Glutamatergic neuron (in vitro differentiated cells): ENCODE measurements at regions not wholly inside any gene's neighbourhood (a gene's known extent, or its start where the extent isn't known, plus 50 kb on each side); places are given as distances from the start of the nearest gene placed in this dataset.
"Not testable (repeated sequence)": the region's sequence is repeated elsewhere in the genome, so short reads cannot be mapped to it uniquely, and the experiment has no call there.

Experiments
- DNase-seq: peaks from one replicate; pipeline ENCODE4 v3.0.0; 2022
- H3K27ac Mint-ChIP-seq: one replicate; pipeline ENCODE4 v1.8.0; 2020; ENCODE audit warnings: mild to moderate bottlenecking, mixed read lengths, inconsistent platforms; ENCODE audit not compliant: unreplicated experiment
- H3K27me3 Mint-ChIP-seq: one replicate; pipeline ENCODE4 v1.8.0; 2020; ENCODE audit warnings: mild to moderate bottlenecking, moderate library complexity, mixed read lengths, inconsistent platforms; ENCODE audit not compliant: unreplicated experiment
- H3K36me3 Mint-ChIP-seq: one replicate; pipeline ENCODE4 v1.8.0; 2020; ENCODE audit warnings: mild to moderate bottlenecking, mixed read lengths, inconsistent platforms; ENCODE audit not compliant: unreplicated experiment
- H3K4me1 Mint-ChIP-seq: one replicate; pipeline ENCODE4 v1.8.0; 2020; ENCODE audit warnings: mild to moderate bottlenecking, low read depth, mixed read lengths, inconsistent platforms; ENCODE audit not compliant: unreplicated experiment
- H3K4me3 Mint-ChIP-seq: one replicate; pipeline ENCODE4 v1.8.0; 2020; ENCODE audit warnings: mild to moderate bottlenecking, mixed read lengths, inconsistent platforms; ENCODE audit not compliant: unreplicated experiment
- H3K9me3 Mint-ChIP-seq: one replicate; pipeline ENCODE4 v1.8.0; 2020; ENCODE audit warnings: mild to moderate bottlenecking, moderate library complexity, mixed read lengths, inconsistent platforms; ENCODE audit not compliant: unreplicated experiment
- CTCF ChIP-seq: fragments of 200-600 bp; sonication (generic); IDR thresholded peaks from one replicate; pipeline ENCODE4 v1.5.0; 2021; ENCODE audit not compliant: partially characterized antibody, unreplicated experiment

- Mint-ChIP-seq H3K4me3 (no peak overlapping the region), H3K36me3 (no peaks in the 10 kb centered on the region), H3K4me1 (peaks cover 5% of the 10 kb centered on the region), H3K9me3 (no peaks in the 10 kb centered on the region), H3K27ac (no peak overlapping the region), H3K27me3 (no peaks in the 10 kb centered on the region)
- DNase-seq, result no peak
- TF ChIP-seq CTCF, result no peak
Observed at GRCh38 chr14:35211067-35211466, 81.1 kb upstream of the PSMA6 start.

GRCh38 chr14:35212471-35213142 lies 79.6 kb upstream of the PSMA6 start:
- peaks cover 1% of the 10 kb centered on the region for H3K27me3 Mint-ChIP-seq
- peaks cover 5% of the 10 kb centered on the region for H3K4me1 Mint-ChIP-seq
- no peak for DNase-seq
- no peak overlapping the region for H3K27ac Mint-ChIP-seq
- H3K36me3 Mint-ChIP-seq, result no peaks in the 10 kb centered on the region
- H3K9me3 Mint-ChIP-seq, result no peaks in the 10 kb centered on the region
- H3K4me3 Mint-ChIP-seq, result no peak overlapping the region
- TF ChIP-seq CTCF, result no peak

GRCh38 chr14:35213143-35213788 lies 78.9 kb upstream of the PSMA6 start:
- Mint-ChIP-seq H3K36me3 (no peaks in the 10 kb centered on the region), H3K27ac (no peak overlapping the region)

GRCh38 chr14:35213869-35214387 lies 78.3 kb upstream of the PSMA6 start:
- H3K27me3 Mint-ChIP-seq, result peaks cover 1% of the 10 kb centered on the region
- H3K4me1 Mint-ChIP-seq, result peaks cover 5% of the 10 kb centered on the region
- H3K4me3 Mint-ChIP-seq, result no peak overlapping the region
- H3K36me3 Mint-ChIP-seq, result no peaks in the 10 kb centered on the region
- H3K9me3 Mint-ChIP-seq, result no peaks in the 10 kb centered on the region
- DNase-seq, result no peak
- TF ChIP-seq CTCF, result no peak
- no peak overlapping the region for H3K27ac Mint-ChIP-seq

More at GRCh38 chr14:35213143-35213788, 78.9 kb upstream of the PSMA6 start:
- Mint-ChIP-seq H3K9me3 (no peaks in the 10 kb centered on the region), H3K4me3 (no peak overlapping the region), H3K27me3 (peaks cover 1% of the 10 kb centered on the region), H3K4me1 (peaks cover 5% of the 10 kb centered on the region)
- TF ChIP-seq CTCF, result no peak
- DNase-seq, result no peak

GRCh38 chr14:35214402-35214801 lies 77.8 kb upstream of the PSMA6 start:
- H3K9me3 Mint-ChIP-seq, H3K36me3 Mint-ChIP-seq, H3K27me3 Mint-ChIP-seq, H3K27ac Mint-ChIP-seq, H3K4me3 Mint-ChIP-seq, H3K4me1 Mint-ChIP-seq, DNase-seq: not testable (repeated sequence)
